OCI-LY1 (cell line): ENCODE measurements at regions not wholly inside any gene's neighbourhood (a gene's known extent, or its start where the extent isn't known, plus 50 kb on each side); places are given as distances from the start of the nearest gene placed in this dataset.

Experiments used
- EZH2 ChIP-seq: fragments of 200-600 bp; sonication (generic), shearing (Covaris generic); IDR thresholded peaks from 2 replicates; pipeline ENCODE4 v1.8.0; 2017; ENCODE audit warnings: borderline replicate concordance, mixed run types, mild to moderate bottlenecking, antibody characterized with exemption, low read length, moderate library complexity, mixed read lengths
- TF ChIP-seq, protein P1 (sequence below): fragments of 200-600 bp; sonication (generic), shearing (Covaris generic); IDR thresholded peaks from 2 replicates; pipeline ENCODE4 v1.5.1; 2017; ENCODE audit warnings: mild to moderate bottlenecking, antibody characterized with exemption, low read length, moderate library complexity, mixed read lengths

DNA sequence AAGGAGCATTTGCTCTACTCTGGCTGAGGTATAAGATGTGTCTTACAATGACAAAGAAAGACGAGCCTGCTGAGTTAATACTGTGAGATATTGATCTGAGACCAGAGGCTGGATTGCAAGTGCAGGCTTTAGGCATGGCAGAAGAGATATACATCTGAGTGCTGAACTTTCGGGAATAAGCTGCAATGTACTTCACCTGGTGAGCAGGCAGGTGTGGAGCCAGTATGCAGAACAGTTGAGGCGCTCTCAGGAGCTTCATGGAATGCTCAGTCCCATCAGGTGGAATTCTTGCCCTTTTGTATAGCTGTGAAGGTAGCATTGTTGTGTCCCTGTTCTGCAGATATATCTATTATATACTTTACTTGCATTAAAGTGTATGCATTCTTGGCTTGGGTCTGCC lies 179.3 kb upstream of the RIMS1 start:
- TF ChIP-seq, protein P1, sequence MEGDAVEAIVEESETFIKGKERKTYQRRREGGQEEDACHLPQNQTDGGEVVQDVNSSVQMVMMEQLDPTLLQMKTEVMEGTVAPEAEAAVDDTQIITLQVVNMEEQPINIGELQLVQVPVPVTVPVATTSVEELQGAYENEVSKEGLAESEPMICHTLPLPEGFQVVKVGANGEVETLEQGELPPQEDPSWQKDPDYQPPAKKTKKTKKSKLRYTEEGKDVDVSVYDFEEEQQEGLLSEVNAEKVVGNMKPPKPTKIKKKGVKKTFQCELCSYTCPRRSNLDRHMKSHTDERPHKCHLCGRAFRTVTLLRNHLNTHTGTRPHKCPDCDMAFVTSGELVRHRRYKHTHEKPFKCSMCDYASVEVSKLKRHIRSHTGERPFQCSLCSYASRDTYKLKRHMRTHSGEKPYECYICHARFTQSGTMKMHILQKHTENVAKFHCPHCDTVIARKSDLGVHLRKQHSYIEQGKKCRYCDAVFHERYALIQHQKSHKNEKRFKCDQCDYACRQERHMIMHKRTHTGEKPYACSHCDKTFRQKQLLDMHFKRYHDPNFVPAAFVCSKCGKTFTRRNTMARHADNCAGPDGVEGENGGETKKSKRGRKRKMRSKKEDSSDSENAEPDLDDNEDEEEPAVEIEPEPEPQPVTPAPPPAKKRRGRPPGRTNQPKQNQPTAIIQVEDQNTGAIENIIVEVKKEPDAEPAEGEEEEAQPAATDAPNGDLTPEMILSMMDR: no peak
- no peak for TF ChIP-seq EZH2
